GM21390 (cell line): ENCODE measurements at regions not wholly inside any gene's neighbourhood (a gene's known extent, or its start where the extent isn't known, plus 50 kb on each side); places are given as distances from the start of the nearest gene placed in this dataset.

ENCODE experiments used
- ATAC-seq: cut with Tn5 transposase; IDR thresholded peaks from one replicate; pipeline ENCODE4 v1.9.1; 2021; ENCODE audit not compliant: unreplicated experiment

GRCh38 chr22:47397673-47398072 is 635.2 kb downstream of the TBC1D22A start:
- ATAC-seq: no peak

- ATAC-seq: no peak
Measured at GRCh38 chr22:47396515-47396914, 634.1 kb downstream of the TBC1D22A start.

DNA sequence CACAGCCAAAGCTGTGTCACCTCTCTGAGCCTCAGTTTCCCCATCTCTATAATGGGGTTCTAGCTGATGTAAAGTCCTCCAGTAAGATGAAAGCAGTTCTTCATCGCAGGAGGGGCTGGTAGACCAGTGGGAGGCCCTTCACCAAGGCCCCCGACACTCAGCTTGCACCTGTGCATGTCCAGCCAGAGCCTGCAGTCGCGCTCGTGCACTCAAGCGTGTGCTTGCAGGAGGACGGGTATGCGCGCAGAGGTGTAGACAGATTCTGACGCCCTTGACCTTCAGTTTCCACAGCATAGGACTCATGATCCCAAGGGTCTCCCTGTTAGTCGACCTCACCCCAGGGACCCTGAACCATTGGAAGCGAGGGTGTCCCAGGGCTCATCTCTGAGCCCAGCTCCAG is 633.7 kb downstream of the TBC1D22A start:
- no peak for ATAC-seq

DNA sequence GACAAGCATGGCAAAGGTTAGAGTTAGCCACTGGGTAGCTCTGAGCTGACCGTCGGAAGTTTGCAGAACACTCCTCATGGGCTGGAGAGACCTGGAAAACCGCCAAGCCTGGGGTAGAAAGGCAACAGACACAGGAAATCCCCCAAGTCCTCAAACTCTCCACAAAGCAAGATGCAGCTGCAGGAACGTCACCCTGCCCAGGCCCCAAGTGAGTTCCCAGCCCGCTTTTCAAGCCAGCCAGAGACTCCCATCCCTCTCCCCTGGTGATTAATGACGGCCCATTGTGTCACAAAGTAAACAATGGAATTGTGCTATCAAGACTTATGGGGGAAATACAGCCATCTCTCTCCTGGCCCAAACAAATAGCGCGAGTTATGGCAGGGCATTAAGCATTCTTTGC is 633.0 kb downstream of the TBC1D22A start:
- no peak for ATAC-seq

DNA sequence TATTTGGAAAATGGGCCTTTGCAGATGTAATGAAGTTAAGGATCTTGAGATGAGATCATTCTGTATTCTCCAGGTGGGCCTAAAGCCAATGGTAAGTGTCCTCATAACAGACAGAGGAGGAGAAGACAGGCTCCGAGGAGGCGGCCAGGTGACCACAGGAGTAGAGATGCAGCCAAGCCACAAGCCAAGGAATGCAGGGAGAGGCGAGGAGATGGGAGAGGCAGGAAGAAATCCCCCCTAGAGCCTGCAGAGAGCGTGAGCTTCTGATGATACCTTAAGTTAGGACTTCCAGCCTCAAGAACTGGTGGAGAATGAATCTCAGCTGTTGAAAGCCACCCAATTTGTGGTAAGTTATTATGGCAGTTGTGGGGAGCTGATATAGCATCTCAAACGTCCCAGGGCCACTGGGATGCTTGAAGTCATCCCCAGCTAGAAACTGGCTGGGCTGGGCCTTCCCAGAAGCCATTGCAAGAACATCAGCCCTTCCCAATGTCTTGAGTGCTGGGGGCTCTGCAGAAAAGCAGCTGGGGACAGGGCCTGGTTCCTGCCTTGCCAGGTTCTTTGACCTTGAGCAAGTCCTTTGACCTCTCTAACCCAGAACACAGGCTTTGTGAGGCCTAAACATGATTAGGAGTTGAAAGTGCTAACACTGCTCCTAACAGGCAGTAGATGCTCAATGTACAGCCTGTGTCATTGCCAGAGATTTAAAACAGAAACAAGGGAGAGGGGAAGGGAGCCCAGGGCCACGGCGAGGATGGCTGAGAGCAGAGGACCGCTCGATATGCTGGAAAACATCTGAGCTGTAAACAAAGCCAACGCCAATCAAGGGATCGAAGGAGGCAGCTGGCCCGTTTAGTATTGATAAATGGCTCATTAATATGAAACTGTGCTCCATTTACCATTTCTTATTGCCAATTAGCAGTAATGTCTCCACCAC is 632.3 kb downstream of the TBC1D22A start:
- ATAC-seq: no peak

- ATAC-seq: no peak
Measured at GRCh38 chr22:47393191-47393590, 630.7 kb downstream of the TBC1D22A start.

GRCh38 chr22:47392729-47393128 is 630.3 kb downstream of the TBC1D22A start:
- ATAC-seq: no peak

GRCh38 chr22:47392054-47392347 is 629.6 kb downstream of the TBC1D22A start:
- no peak for ATAC-seq

DNA sequence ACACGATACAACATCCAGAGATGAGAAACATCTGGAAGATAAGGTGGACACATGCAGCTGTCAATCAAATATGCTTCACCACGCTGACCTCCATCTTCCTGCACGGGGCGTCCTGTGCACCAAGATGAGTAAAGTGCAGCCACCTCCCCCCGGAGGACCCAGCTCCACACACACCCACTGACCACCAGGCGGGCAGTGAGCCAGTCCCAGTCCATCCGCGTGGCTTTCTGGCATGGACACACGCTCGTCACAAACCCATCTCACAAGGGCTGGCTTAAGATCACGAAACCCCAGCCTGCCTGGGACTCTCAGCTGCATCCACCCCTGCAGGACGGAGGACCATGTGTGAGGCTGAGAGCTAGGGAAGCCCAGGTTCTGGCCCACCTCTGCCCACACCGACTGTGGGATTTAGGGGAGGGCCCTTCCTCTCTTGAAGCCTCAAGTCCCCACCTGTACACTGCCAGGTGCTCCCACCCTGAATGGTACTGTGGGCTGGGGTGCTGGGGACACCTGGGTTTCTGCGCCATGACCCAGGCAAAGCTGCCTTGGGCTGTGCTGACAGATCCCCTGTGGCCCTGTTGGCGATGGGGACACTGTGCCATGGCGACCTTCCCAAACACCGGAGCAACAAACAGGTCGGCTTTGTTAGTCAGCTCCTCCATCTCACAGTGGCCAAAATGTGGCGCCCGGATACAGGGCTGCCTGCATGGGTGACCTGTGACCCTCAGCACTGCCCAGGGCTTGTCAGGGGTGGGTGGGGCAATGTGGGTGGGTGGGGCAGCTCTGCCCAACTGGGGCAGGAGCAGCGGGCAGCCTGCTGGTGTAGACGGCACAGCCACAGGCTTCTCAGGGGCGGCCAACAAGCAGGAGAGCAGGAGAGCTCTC is 629.0 kb downstream of the TBC1D22A start:
- ATAC-seq: no peak

DNA sequence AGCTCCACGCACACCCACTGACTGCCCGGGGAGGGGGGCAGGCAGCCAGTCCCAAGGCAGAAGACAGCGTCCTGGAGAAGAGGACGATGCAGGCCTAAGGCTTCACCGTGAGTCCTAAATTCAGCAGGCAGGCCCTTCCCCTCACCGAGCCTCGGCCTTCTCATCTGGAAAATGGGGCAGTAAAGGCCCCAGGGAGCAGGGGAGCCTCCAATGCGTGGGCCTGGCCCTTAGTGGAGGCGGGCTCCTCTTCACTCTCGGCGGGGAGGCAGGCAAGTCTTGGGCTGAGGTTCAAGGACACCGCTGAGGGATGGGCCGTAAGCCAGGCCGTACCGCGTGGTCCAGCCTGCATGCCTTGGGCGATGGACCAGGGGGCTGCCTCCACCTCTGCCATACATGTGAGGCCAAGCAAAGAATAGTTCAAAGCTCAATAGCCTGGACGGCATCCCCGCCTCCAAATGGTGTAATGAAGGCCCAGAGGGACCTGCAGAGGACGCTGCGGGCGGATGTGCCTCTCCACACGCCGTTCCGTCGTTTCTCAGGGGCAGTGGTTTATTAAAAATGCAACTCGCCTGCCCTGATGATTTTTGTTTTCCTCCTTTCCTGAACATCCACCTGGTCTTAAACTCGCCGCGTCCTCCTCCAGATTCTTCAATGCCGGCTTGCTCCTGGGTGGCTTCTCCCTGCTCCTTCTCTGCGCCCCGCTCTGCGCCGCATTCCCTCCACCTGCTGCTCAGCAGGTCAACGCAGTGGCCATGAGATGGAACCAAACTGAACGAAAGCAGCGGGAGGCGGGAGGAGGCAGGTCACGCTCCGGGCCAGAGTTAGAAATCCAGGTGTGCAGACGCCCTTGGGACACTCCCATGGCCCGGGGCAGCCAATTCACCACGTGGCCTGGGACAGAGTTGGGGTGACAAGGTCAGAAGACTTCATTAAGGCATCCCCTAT is 627.8 kb downstream of the TBC1D22A start:
- ATAC-seq: no peak

DNA sequence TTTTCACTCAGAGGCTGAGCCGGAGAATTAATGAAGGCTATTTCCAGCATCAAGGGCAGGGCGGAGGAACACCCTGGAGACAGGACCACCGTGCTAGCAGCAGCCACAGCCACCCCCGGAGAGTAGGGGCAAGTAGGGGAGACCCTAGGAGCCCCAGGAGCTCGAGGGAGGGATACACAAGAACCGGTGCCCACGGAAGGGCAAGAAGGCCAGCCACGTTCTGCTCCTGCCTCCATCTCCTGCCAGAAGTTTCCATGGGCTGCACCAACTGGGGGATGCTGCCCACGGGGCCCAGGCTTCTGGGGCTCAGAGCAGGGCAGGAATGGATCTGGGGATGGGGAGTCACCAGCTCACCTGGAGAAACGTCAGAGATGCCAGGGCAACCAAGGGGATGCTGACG is 626.8 kb downstream of the TBC1D22A start:
- no peak for ATAC-seq

DNA sequence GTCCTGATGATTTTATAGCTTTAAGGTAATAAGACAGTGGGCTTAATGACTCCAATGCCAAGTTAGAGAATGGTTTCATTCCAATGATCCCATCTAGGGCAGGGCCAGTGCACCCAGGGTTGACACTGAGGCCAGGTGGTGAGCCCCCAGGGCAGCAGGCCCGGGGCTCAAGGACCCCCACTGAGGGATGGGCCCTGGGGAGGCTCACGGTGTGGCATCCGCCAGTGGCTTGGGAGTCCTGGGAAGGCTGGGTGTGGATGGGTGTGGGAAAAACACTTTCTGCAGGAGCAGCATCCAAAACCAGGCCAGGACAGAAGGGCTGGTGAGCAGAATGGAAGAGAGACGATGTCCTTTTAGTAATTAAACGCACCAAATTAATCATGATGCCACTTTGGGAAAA is 626.3 kb downstream of the TBC1D22A start:
- no peak for ATAC-seq

DNA sequence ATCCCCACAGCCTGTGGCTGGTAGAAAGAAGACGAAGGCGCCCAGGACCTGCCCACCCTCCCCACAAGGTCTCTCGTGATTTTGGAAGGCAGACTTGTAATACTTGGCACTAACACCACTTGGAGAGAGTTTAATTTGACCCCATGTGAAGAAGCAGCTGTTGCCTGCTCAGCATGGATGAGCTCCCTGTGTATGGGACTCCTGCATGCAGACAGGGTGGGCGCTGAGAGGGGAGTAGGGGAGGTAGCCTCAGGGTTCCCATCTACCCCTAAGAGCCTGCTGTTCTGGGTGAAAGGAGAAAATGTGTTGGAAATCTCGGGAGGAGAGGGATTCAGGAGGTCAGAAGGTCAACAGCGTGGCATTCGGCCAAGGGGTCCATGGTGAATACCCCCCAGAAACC is 625.9 kb downstream of the TBC1D22A start:
- no peak for ATAC-seq

DNA sequence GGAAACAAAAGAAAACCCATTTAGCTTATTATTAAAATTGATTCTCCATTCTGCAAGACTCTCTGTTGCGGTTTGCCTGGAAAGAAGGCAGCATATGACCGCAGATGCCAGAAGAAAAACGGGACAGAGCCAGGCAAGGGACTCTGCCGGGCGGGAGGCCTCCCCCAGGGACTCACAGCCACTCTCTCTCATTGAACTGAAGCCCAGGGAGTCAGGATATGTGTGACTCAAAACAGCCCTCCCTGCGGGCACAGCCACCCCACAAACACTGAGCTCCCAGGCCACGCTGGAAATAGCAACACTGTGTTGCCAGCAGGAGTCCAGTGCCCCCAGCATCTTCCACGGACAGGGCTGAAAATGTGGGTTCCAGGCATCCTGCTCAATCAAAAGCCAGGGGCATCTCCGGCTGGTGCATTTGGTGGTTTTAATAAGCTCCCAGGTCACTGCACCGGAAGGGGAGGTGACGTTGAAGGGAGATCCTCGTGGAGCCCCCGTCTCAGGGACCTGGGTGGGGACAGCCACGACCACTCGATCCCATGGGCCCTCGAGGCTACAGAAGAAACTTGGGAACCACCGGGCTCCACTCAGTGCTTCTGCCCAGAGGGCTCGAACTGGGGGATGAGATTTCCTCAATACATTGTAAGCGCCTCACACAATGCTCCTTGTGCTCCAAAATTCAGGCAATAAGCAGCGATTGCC is 624.5 kb downstream of the TBC1D22A start:
- ATAC-seq: no peak

DNA sequence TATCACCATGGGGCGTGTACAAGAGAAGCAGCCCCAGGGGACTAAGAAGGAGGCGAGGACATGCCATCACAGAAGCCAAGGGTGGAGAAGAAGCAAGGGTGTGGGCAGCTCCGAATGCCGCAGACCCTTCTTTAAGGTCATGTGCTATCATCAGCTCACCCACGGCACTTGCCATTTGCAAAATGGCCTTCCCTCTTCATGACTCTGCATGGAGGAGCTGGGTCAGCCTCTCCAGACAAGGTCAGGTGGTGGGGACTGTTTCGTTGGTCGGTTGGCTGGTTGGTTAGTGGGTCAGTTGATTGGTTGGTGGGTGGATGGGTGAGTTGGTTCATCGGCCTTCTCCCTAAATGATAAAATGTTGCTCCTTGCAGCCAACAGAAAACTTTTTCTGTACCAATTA is 622.5 kb downstream of the TBC1D22A start:
- no peak for ATAC-seq

DNA sequence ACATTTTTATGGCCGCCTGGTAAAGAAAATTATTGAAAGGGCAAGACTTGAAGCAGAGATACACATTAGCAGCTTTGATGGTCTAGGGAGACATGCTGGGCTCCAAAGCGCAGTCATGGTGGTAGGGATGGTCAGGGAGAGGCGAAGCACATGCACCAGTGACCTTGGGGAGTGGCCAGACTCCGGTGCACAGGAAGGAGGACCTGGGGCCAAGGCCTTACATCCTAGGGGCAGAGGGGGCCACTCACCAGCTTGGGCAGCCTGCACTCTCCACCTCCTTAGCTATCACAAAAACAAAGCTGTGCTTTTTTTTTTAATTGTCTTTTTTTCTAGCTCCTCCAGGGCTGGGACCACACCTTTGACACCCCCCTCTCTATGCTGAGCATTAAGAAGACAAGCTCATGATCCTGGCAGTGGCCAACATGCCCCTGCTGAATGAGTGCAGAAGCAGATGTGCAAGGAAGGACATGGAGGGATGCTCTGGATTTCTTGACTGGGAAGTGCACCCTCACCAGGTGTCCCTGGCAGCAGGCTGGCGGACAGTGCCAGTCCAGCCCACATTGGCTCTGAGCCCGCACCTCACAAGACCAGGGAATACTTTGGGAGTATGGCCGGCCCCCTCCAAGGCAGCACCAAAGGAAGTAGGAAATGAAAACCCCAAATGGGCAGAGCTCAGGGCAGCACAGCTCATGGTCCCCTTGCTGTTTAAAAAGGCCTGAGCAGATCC is 619.9 kb downstream of the TBC1D22A start:
- no peak for ATAC-seq

GRCh38 chr22:47381240-47381639 is 618.8 kb downstream of the TBC1D22A start:
- no peak for ATAC-seq

- ATAC-seq: no peak
Measured at GRCh38 chr22:47380692-47381091, 618.2 kb downstream of the TBC1D22A start.

GRCh38 chr22:47379037-47379436 is 616.6 kb downstream of the TBC1D22A start:
- no peak for ATAC-seq
